ENCODE measurements at regions not wholly inside any gene's neighbourhood (a gene's known extent, or its start where the extent isn't known, plus 50 kb on each side); places are given as distances from the start of the nearest gene placed in this dataset.
A peak's percentile ranks its signal among the peaks of the same experiment; 100 is the strongest.

DNA sequence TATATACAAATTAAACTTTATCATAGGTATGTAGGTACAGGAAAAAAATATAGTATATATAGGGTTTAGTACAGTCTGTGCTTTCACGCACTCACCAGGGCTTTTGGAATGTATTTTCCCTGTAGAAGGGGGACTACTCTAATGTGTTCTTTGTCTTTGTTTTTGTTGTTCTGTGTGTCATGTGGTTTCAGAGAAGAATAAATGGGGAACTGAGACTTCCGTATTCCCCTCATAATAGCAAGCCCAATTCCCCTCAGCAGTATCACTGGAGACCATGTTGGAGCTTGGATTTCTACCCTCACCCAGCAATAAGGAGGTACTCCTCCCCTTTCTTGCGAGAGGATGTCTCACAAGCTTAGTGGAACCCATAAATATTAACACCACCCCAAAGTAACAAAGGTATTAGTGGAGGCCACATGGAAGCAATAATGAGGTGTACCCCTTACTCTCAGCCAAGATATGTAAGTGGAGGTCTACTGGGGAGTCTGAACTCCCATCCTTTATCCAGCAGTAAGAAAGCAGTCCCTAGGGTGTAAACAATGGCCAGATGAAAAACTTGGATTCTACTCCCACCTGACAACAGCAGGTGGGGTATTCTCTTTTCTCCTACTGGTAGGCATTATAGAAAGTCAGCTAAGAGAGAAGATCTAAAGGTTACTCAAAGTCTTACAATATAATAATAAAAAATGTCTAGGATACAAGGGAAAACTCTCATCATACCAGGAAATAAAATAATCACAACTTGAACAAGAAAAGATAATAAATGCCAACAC is 805.4 kb upstream of the GALNTL6 start:
- ChIA-PET CTCF (interaction anchor here (1.0 kb wide), 1 partner anchor 10 kb away, joined by 4 read pairs; no protein-coding TSS in a partner anchor), POLR2A (no interaction called here)
- no peak for DNase-seq (ENCODE audit: extremely low spot score)
- TF ChIP-seq, protein P1, sequence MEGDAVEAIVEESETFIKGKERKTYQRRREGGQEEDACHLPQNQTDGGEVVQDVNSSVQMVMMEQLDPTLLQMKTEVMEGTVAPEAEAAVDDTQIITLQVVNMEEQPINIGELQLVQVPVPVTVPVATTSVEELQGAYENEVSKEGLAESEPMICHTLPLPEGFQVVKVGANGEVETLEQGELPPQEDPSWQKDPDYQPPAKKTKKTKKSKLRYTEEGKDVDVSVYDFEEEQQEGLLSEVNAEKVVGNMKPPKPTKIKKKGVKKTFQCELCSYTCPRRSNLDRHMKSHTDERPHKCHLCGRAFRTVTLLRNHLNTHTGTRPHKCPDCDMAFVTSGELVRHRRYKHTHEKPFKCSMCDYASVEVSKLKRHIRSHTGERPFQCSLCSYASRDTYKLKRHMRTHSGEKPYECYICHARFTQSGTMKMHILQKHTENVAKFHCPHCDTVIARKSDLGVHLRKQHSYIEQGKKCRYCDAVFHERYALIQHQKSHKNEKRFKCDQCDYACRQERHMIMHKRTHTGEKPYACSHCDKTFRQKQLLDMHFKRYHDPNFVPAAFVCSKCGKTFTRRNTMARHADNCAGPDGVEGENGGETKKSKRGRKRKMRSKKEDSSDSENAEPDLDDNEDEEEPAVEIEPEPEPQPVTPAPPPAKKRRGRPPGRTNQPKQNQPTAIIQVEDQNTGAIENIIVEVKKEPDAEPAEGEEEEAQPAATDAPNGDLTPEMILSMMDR (IDR thresholded peaks at IDR 0.05; ENCODE audit: control extremely low read depth, extremely low read depth, low read depth, missing control alignments): no peak

DNA sequence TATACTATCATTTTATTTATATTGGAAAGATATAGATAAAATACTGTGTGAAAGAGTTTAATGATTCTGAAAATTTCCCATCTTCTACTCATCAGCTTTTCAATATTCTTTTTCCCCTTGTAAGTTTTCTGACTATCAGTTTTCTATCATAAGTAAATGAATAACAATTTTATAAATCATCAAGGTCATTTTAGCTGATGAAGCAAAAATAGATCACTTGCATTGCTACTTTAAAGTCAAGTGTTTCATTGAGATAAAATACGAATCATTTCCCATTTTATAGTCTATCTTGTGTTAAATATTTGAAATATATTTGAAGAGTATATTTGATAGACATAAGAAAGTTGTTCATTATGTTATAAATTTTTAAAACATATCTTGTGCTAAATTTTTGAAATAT is 811.0 kb upstream of the GALNTL6 start:
- no peak for DNase-seq (ENCODE audit: extremely low spot score)
- POLR2A ChIA-PET: no interaction called here
- TF ChIP-seq, protein P1 (IDR thresholded peaks at IDR 0.05; ENCODE audit: control extremely low read depth, extremely low read depth, low read depth, missing control alignments): no peak
- CTCF ChIA-PET: interaction anchor here (2.8 kb wide), 1 partner anchor 12 kb away, joined by 14 read pairs; no protein-coding TSS in a partner anchor

DNA sequence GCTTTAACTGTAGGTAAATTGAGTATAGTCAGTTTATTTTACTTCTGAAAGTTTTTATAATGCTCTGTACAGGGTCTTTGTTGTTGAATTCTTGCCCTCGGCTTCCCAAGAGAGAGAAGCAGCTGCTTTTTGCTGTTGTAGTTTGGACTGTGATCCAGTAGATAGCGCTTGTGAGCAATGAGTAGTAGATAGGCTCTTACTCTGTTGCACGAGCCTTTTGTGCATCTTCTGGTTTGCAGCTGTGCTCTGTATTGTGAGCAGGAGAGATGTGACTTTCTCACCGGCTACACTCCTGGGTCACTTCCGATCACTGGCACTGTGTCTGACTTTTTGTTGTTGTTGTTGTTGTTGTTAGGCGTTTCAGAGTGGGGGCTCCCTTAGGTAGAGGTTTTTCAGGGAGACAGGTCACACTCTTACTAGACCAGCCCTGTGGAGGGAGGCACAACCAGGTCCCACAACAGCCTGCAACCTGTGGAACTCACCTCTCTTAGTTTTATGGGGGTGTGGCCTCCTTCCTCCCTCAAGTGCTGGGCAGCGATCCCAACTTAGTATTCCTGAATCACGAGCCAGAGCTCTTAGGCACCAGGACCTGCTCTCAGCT is 822.1 kb upstream of the GALNTL6 start:
- TF ChIP-seq, protein P1 (IDR thresholded peaks at IDR 0.05; ENCODE audit: control extremely low read depth, extremely low read depth, low read depth, missing control alignments): peak; percentile 74
- POLR2A ChIA-PET: no interaction called here
- CTCF ChIA-PET: interaction anchor here (0.7 to 2.4 kb wide), 16 partner anchors 9 to 1211 kb away, joined by 3 to 21 read pairs (median 4); no protein-coding TSS in a partner anchor
- DNase-seq (ENCODE audit: extremely low spot score): peak; percentile 20

DNA sequence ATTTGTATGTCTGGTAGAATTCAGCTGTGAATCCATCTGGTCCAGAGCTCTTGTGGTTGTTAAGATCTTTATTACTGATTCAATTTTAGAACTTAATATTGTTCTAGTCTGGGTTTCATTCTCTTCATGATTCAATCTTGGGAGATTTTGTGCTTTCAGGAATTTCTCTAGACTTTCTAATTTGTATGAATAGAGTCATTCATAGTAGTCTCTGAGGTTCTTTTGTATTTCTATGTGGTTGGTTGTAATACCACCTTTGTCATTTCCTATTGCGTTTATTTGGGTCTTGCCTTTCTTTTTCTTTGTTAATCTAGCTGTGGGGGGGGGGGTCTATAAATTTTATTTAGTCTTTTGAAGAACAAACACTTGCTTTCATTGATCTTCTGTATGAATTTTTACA is 824.8 kb upstream of the GALNTL6 start:
- POLR2A ChIA-PET: no interaction called here
- CTCF ChIA-PET: no interaction called here
- TF ChIP-seq, protein P1 (IDR thresholded peaks at IDR 0.05; ENCODE audit: control extremely low read depth, extremely low read depth, low read depth, missing control alignments): no peak
- DNase-seq (ENCODE audit: extremely low spot score): no peak

DNA sequence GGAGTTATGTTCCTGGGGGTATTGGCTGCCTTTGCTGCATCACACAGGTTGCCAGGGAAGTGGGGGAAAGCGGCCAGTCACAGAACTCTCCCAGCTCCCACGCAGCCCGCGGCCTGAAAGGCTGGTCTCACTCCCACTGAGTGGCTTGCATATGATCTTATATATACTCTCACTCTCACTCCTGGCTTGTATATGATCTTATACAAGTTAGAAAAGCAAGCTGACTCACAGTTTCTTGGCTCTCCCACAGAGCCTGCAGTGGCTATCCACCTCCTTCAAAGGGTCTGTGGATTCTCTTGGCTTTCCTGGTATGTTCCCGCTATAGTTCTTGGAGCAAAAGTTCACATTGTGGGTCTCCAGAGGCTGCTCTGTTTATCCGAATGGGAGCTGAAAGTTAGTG is 833.5 kb upstream of the GALNTL6 start:
- DNase-seq (ENCODE audit: extremely low spot score): no peak
- POLR2A ChIA-PET: no interaction called here
- CTCF ChIA-PET: interaction anchor here (1.0 to 1.1 kb wide), 2 partner anchors 8 to 12 kb away, joined by 3 read pairs; no protein-coding TSS in a partner anchor
- TF ChIP-seq, protein P1 (IDR thresholded peaks at IDR 0.05; ENCODE audit: control extremely low read depth, extremely low read depth, low read depth, missing control alignments): no peak

DNA sequence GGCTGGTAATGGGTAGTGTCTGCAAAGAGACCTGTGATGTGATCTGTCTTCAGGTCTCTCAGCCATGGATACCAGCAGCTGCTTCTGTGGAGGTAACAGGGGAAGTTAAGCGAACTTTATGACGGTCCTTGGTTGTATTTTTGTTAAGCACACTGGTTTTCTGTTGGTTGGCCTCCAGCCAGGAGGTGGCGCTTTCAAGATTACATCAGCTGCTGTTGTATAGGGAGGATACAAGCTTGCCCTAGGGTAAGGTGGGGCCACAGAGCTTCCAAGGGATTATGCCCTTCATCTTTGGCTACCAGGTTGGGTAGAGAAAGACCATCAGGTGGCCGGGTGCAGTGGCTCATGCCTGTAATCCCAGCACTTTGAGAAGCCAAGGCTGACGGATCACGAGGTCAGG is 834.2 kb upstream of the GALNTL6 start:
- CTCF ChIA-PET: interaction anchor here (1.1 to 2.0 kb wide), 2 partner anchors 12 to 14 kb away, joined by 3 to 8 read pairs; no protein-coding TSS in a partner anchor
- DNase-seq (ENCODE audit: extremely low spot score): no peak
- TF ChIP-seq, protein P1 (IDR thresholded peaks at IDR 0.05; ENCODE audit: control extremely low read depth, extremely low read depth, low read depth, missing control alignments): no peak
- POLR2A ChIA-PET: no interaction called here

All from GM10248 (cell line).